ENCODE measurements at regions not wholly inside any gene's neighbourhood (a gene's known extent, or its start where the extent isn't known, plus 50 kb on each side); places are given as distances from the start of the nearest gene placed in this dataset.

- TF ChIP-seq POLR2A (IDR thresholded peaks at IDR 0.05; ENCODE audit: low read depth, low read length) (no peak), POLR2AphosphoS5 (IDR thresholded peaks at IDR 0.05; ENCODE audit: low read depth, low read length) (no peak)
These were observed 437.2 kb upstream of the SYT4 start for GRCh38 chr18:43714343-43715010.
